HG02884 (cell line): ENCODE measurements at regions not wholly inside any gene's neighbourhood (a gene's known extent, or its start where the extent isn't known, plus 50 kb on each side); places are given as distances from the start of the nearest gene placed in this dataset.
"Not testable (repeated sequence)": the region's sequence is repeated elsewhere in the genome, so short reads cannot be mapped to it uniquely, and the experiment has no call there.

Experiments used
- ATAC-seq: cut with Tn5 transposase; IDR thresholded peaks from one replicate; pipeline ENCODE4 v1.9.1; 2021; ENCODE audit warnings: mild to moderate bottlenecking, moderate library complexity; ENCODE audit not compliant: unreplicated experiment

DNA sequence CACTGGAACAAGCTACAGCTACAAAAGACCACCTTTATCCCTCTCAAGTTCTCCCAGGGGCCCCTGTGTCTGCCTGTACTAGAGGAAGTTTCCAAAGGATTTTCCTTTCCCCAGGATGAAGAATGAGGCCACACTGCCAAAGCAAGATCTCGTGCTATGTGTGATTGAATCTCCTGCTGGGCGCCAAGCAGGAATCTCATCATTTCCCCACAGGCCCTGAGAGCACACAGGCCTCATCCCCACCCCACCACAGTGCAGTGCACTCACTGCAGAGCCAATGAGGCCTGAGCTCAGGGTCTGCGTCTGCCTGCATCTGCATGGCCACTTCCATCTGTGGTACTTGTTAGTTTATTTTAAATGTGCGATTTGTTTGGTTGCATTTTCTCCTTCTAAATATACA is 387.4 kb upstream of the ASIC2 start:
- no peak for ATAC-seq

DNA sequence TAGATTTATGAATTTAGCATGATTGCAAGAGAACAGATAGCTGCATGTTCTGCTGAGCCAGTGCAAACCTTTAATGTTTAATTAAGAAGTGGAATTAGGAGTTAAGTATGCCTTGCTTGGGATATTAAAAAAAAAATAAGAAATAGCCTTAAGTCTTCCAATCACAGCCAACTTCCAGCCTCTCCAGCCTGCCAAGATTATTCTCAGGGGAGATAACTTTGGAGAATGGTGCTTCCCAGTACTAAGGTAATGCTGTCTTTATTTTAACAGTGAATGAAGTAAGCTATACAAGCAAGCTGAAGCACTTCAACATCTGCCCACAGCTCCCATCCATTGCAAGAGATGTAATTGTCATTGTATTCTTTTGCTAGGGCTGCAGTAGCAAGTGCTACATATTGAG is 389.5 kb upstream of the ASIC2 start:
- no peak for ATAC-seq

DNA sequence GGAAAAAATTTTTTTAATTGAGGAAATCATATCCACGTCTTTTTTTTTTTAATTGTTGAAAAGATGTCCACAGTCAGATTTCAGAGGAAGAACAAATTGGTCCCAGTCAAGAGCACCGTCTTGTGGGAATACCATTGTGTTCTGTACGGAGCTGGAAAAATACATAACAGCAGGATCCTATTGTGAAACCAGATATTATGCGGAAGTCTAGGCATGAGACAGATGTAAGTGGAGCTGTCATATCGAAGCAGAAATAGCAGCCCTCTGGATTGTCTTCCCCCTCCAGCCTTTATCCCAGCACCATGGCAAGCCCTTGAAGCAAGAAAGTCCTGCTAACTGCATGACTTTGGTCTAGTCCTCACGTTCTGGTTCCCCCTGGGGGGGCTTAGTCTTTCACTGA is 391.6 kb upstream of the ASIC2 start:
- no peak for ATAC-seq

DNA sequence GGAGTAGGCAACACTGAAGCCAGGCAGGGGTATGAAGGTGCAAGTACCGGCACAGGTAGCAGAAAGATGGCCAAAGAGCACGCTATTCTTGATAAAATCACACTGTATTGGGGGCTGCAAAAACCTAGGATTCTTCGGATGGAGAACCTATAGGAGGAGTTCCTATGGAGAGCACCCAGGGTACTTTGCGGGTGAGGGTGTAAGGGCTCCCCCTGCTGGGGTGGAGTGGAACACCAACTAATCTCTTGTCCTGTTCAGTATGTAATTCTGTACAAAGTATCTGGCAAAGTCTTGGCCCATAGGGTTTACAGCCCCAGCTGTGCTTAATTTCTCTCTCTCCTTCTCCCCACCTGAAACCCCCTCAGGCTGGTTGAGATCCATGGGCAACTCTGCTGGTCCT is 393.1 kb upstream of the ASIC2 start:
- ATAC-seq = no peak

DNA sequence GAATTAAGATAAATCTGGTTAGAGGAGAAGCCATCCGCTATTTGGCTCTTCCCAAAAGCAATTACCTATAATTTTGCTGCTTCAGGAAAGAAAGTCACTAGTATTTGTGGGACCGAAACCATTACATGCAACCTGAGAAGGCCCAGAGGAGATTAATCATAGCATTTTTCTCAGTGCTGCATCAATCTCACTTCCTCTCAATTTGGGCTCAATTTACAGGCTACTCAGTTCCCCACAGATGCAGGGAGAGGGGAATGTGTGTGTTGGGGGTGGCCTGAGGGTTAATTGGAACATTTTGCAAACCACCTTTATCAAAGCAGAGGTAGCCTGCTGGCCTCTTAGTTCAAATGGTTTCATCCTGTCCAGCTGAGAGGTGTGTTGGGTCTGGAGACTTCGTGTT is 394.7 kb upstream of the ASIC2 start:
- ATAC-seq = no peak

DNA sequence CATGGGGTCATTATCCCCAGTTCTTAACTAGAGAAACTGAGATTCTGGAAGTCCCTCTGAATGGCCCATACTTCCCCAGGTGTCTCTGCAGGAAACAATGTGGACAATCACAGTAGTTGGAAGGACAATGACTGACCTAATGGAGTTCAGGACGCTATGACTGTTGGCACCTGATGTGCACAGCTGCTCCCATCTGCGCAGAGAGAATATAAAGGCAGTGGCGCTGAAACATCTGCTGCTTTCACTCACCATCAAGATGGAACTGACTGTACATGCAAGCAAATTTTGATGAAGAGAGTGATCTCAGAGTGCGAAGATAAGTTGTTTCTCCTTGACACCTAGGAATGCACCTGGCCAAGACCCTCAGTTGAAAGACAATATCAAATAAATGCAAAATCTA is 395.7 kb upstream of the ASIC2 start:
- ATAC-seq = no peak

DNA sequence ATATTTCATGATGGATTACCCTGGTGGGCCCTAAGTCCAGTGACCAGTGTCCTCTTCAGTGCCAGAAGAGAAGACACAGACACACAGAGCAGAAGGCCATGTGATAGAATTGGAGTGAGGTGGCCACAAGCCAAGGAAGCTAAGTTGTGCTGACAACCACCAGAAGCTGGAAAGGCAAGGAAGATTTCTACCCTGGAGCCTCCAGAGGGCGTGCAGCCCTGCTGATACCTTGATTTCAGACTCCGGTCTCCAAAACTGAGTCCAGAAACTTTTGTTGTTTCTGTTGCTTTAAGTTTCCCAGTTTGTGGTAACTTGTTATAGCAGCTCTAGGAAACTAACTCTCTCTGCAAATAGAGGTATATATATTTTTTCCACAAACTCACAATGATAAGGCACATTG is 396.6 kb upstream of the ASIC2 start:
- ATAC-seq = no peak

DNA sequence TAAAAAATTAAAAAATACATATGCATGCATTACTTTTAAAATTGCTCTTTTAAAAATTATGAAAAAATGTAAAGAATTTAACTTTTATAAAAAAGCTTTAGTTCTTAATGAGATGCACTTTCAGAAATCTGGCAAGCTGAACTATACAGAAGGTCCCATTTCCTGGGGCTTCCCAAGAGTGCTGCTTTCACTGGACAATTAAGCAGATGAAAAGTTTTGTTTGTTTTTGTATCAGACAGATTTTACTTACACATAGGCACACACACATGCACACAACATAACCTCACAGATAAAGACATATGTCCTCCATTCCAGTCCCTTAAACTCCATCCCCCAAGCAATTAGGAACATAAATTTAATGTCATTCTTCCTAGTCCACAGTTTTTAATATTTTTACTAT is 402.3 kb upstream of the ASIC2 start:
- no peak for ATAC-seq

DNA sequence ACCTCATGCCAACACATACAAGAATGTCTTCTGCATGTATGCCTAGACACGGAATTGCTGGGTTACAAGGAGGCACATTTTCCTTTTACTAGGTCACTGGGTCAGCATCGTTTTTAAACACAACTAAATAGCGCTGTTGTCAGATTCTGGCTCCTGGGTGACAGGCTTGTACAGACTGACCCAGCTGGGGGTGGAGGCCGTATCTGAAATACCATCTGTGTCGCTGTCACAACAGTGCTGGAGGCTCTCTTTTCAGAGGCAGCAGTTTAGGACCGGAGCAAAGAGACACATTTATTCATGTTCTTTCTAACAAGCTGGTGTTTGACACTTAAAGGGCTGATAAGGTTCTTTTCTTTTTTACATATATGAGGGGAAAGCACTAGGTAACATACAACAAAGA is 403.0 kb upstream of the ASIC2 start:
- ATAC-seq = no peak

DNA sequence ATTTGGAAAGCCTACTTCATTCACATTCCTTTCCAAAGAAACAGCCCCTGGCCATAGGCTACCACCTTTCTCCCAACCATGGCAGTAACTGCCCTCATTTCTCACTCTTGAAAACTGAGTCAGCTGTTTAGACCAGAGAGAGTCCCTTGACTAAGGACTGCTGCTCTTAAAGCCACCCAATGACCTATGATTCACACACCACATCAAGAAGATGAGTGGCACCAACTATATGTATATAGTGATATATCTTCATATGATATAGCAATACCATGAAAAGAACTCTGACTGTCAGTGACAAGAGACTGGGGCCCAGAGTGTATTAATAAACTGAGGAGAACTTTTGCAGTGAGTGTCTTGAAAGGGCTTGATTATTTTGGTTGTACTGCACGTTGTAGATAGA is 404.5 kb upstream of the ASIC2 start:
- ATAC-seq = no peak

DNA sequence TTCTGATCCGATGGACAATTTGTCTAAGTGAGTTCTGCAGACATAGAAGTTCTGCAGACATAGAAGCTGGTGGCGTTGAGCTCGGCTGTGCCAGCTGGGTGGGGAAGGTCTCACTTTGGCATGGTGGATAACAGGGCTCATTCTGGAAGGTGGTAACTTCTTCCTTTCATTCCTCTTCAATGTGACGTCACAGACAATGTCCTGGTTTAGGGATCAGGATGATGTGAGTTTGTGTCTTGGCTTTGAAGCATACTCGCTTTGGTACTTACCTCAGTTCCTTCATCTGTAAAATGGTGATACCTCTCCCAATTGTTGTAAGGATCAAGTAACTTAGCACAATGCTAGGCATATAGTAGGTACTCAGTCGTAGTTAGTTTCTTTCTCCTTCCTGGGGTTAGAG is 408.8 kb upstream of the ASIC2 start:
- ATAC-seq = no peak

DNA sequence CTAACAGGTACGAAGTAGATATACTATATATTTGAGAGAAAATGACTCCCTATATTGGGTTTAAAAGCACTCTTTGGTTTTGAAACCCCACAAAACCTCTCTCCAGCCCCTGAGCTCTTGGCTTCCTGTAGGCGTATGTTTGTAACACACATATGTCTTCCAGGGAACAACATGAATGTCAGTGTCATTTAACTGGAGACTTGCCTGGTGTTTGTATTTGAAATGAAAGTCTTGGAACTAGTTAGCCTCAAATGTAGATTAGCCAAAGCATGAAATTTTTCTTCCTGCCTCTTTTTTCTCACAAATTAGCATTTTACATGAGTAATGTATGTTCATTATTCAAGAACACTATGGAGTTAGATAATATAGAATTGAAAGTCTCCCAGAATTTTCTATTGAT is 411.8 kb upstream of the ASIC2 start:
- no peak for ATAC-seq

DNA sequence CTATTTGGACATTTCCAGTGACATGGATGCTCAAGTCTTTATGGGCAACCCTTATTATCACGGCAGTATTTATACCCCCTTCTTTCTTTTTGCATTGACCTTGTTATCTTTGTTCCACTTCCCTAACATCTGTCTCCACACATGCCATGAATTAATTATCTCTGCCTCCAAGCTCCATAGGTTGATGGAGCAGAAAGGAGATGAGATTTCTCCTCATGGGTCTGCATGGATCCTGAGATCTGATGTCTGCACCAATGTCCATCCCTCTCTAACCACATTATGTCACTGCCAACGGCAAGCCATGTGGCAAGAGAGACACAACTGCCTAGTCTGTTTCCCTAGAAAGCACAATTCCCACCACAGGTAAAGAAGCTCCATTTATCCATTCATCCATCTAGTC is 416.8 kb upstream of the ASIC2 start:
- no peak for ATAC-seq

DNA sequence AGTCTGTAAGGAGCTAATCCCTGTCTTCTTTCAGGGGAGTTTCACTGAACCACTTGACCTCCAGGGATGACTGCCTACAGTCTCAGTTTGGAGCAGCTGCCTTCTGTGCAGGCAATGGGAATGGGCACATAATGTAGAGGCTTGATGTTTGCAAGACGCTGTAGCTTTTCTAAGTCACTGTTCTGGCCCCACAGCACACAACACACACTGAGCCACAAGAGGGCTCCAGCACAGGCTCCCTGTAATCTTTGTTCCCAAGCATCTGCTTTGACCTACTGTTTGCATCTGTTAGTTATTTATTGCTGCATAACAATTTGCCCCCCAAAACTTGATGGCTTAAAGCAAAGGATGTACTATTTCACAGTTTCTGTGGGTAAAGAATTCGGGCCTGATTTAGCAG is 419.0 kb upstream of the ASIC2 start:
- no peak for ATAC-seq

DNA sequence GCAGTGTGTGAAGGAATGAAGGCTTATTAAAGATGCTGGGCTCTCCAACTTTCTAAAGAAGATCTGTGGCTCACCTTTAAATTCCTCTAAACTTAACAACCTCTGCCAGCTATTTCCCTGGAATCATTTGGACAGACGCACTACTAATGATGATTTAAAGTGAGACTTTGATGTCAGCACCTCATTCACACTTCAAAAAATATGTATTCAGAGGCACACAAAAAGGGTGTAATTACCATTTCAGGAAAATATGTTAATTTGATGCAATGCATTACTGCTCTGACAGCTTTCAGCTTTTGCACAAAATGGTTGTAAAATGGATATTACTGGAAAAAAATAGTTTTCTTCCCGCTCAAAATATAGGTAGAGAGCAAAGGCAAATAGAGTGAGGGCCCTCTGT is 423.9 kb upstream of the ASIC2 start:
- ATAC-seq = no peak

DNA sequence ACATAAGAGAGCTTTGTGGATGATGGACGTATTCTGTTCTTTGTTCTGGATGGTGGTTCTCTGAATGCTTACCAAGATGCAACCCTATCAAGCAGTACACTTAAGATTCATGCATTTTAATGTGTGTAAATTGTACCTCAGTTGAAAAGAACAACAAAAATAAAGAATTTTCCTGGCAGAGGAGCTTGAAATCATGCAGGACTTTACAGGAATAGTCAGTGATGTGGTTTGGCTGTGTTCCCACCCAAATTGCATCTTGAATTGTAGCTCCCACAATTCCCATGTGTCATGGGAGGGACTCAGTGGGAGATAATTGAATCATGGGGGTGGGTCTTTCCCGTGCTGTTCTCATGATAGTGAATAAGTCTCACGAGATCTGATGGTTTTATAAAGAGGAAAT is 430.6 kb upstream of the ASIC2 start:
- ATAC-seq = not testable (repeated sequence)

DNA sequence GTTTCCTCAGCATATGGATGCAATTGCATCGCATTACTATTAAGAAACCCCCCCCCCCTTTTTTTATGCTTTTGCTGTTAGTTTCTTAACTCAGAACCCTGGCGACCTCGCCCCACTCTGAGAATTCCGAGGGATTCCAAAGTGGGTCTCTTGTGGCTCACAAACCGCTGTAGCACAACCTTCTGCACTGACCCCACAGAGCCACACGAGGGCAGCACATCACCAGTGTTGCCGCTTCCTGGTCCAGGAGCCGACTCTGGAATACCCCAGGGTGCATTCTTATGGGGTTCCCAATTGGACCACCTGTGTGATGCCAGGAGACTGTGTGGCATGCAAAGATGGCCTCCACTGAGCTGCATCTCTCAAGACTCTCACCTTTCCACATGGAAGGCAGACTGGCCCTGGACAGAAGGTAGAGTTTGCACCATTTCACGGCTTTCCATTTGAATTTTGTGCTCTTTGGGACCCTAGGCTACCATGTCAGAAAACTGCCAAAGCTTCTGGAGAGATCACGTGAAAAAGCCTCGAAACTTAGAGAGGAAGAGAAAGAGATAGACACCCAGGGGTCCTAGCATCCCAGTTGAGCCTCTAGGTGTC is 432.7 kb upstream of the ASIC2 start:
- ATAC-seq = no peak

DNA sequence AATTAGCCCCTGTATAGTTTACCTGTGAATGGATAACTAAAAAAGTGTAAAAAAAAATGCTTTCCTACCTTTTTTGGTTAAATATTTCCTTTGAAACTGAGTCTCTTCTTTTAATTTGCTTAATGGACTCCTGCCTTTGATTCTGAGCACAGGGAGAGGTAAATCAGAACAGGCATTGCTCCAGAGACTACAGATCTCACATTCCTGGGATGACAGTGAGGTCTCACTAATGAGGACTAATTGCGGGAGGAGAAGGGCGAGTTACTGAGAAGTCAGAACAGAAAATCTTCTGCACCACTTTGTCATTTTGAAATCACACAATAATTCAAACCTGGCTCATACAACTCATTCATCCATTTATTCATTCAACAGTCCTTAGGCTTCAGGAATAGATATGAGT is 437.0 kb upstream of the ASIC2 start:
- no peak for ATAC-seq

DNA sequence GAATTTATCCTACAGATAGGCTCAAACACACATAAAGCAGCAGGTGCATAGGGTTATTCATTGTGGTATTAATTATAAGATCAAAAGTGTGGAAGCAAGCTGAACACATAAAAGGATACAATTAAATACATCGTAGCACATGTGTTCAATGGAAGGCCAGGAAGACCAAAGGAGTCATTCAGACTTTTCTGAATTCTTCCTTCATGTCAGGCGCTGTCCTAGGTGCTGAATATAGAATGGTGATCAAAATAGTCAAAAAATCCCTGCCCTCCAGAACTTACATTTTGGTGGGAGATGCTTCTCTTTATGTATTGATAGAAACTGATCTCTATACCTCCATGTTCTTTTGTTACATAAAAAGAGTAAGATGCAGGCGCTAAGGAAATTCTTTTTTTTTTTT is 439.0 kb upstream of the ASIC2 start:
- ATAC-seq = no peak

DNA sequence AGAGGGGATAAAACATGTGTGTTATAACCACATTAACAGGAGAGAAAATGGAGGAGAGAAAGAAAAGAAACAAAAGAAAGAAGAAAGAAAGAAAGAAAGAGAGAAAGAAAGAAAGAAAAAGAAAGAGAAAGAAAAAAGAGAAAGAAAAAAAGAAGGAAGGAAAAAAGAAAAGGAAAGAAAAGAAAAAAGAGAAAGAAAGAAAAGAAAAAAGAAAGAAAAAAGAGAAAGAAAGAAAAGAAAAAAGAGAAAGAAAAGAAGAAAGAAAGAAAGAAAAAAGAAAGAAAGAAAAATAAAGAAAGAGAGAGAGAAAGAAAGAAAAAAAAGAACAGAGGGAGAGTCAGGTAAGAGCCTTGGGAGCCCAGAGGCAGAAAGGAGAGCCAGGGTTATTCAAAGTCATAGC is 446.6 kb upstream of the ASIC2 start:
- ATAC-seq = no peak

DNA sequence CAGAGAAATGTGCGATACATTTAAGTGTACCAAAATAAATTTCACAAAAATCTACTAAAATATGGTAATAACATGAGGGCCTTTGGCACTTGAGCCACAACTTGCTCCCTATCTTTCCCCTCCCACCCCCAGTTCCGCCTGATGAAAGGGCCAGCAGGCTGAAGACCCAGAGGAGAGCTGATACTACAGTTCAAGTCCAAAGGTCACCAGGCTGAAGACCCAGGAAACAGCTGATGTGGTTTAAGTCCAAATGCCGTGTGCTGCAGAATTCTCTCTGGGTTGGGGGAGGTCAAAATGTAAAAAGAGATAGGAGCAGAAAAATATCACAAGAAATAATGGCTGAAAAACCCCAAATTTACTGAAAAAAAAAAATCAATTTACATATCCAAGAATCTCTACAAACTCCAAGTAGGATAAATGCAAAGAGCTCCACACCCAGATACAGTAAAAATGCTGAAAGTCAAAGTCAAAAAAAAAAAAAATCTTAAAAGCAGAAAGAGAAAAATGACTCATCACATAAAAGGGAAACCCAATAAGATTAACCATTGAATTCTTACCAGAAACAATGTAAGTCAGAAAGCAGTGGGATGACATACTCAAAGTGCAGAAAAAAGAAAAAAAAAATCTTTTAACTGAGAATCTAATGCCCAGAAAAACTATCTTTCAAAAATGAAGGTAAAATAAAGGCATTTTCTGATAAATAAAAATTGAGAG is 452.1 kb upstream of the ASIC2 start:
- no peak for ATAC-seq

DNA sequence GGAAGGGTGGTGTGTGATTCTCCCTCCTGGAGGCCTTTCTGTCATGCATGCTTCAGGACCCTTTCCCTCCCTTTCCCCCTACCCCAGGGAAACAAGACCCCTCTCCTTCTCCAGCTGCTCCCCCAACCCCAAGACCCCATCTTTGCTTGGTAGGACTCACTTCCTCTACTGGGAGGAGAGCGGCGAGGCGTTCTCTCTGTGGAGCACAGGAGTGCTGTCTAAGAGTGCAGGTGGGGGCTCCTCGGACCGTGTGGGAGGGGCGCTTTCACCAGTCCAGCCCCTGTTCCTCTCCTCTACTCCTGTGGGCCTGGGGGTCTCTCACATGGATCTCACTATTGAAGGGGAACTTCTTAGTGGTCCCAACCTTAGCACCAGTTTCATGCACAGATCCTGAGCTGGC is 456.1 kb upstream of the ASIC2 start:
- ATAC-seq = no peak
